ENCODE measurements at regions not wholly inside any gene's neighbourhood (a gene's known extent, or its start where the extent isn't known, plus 50 kb on each side); places are given as distances from the start of the nearest gene placed in this dataset.

DNA sequence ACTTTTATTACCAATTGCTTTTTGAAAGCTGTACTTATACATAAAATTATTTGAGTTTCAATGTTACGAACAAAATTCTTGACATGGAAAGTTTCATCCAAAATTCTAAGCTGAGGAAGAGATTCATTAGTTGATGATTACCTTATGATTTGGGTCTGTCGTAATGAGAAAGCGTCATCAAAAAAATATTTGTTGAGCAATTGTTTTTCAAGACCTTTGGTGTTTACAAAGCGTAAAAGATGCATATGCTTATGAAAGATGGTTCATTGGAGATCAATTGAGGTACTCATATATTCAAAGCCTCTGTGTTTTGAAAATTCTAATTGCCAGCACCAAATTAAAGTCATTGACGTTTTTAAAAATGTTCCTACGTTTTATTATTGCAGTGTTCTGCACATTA, 110.5 kb upstream of the DOK5 start:
- Histone ChIP-seq H4K8ac (ENCODE audit: low read length) (no peak overlapping the region), H3K9ac (ENCODE audit: low read length) (no peak overlapping the region), H3K4me1 (ENCODE audit: control insufficient read depth, insufficient read depth, low read depth, low read length) (no peaks in the 10 kb centered on the region), H3K9me3 (ENCODE audit: control insufficient read depth, low read length) (no peaks in the 10 kb centered on the region), H4K91ac (ENCODE audit: low read length) (no peak overlapping the region), H3K27ac (ENCODE audit: low read length, poor library complexity, severe bottlenecking) (no peak overlapping the region), H2AFZ (ENCODE audit: low read depth, low read length) (no peak overlapping the region), H3K23ac (ENCODE audit: low read length in 2 of 2) (no peak overlapping the region), H3K4ac (ENCODE audit: low read depth in 1 of 2, low read length in 2 of 2) (no peak overlapping the region), H2BK5ac (ENCODE audit: low read depth, low read length, poor library complexity, severe bottlenecking) (no peak overlapping the region), H2BK120ac (ENCODE audit: low read depth, low read length) (no peak overlapping the region), H2BK15ac (ENCODE audit: low read depth, poor library complexity, severe bottlenecking) (no peak overlapping the region), H3K14ac (ENCODE audit: low read length in 2 of 2) (no peak overlapping the region), H3K27me3 (ENCODE audit: control insufficient read depth in 1 of 2, insufficient read depth in 1 of 2, low read length in 2 of 2) (no peaks in the 10 kb centered on the region), H2AK5ac (ENCODE audit: low read length, severe bottlenecking) (no peak overlapping the region), H3K18ac (ENCODE audit: low read depth in 1 of 2, low read length in 2 of 2) (no peak overlapping the region), H3K4me2 (ENCODE audit: low read length, poor library complexity, severe bottlenecking) (no peak overlapping the region), H3K36me3 (ENCODE audit: control insufficient read depth in 1 of 2, insufficient read depth in 2 of 2, low read depth in 1 of 2, low read length in 2 of 2) (no peaks in the 10 kb centered on the region), H3K79me1 (replicated peaks; ENCODE audit: low read length, poor library complexity, severe bottlenecking) (no peaks in the 10 kb centered on the region), H3K4me3 (ENCODE audit: insufficient read depth in 1 of 2, low read depth in 1 of 2, low read length in 2 of 2) (no peak overlapping the region), H2BK12ac (ENCODE audit: low read length in 2 of 2) (no peak overlapping the region)
- DNase-seq: no peak
- 86% methylated on average over 4 of the region's 6 CpGs for WGBS

DNA sequence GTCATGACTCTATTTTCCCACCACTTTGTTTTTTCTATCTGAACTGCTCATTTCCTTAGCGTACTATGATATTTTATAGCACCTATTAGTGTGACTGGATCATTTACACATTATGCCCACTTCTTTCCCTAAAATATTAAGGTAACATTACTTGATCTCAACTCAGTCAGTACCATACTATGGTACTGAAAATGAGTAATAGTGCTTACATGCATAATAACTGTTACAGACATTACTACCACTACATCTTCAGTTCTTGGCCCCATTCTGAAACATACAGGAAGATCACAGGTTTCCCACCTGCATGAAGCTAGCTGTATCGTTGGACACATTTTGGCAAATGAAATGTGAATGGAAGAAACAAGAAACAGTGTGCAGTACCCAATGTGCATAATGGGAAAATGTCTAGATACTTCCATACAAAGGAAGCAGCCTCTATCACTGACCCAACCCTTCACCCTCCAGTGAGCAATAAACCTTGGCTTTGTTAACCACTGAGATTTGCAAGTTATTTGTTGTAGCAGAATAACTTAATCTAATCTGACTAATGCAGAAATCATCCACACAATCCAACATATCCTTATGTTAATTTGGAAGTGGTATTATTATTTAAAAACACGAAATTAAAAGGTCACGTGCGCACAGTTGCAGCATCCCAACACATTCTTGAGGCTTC, 108.6 kb upstream of the DOK5 start:
- Histone ChIP-seq H2AK5ac (ENCODE audit: low read length, severe bottlenecking) (no peak overlapping the region), H3K4me2 (ENCODE audit: low read length, poor library complexity, severe bottlenecking) (no peak overlapping the region), H2BK120ac (ENCODE audit: low read depth, low read length) (no peak overlapping the region), H3K27ac (ENCODE audit: low read length, poor library complexity, severe bottlenecking) (no peak overlapping the region), H3K36me3 (ENCODE audit: control insufficient read depth in 1 of 2, insufficient read depth in 2 of 2, low read depth in 1 of 2, low read length in 2 of 2) (no peaks in the 10 kb centered on the region), H3K23ac (ENCODE audit: low read length in 2 of 2) (no peak overlapping the region), H3K79me1 (replicated peaks; ENCODE audit: low read length, poor library complexity, severe bottlenecking) (no peaks in the 10 kb centered on the region), H2AFZ (ENCODE audit: low read depth, low read length) (no peak overlapping the region), H3K18ac (ENCODE audit: low read depth in 1 of 2, low read length in 2 of 2) (no peak overlapping the region), H2BK5ac (ENCODE audit: low read depth, low read length, poor library complexity, severe bottlenecking) (no peak overlapping the region), H2BK15ac (ENCODE audit: low read depth, poor library complexity, severe bottlenecking) (no peak overlapping the region), H3K4me3 (ENCODE audit: insufficient read depth in 1 of 2, low read depth in 1 of 2, low read length in 2 of 2) (no peak overlapping the region), H3K4ac (ENCODE audit: low read depth in 1 of 2, low read length in 2 of 2) (no peak overlapping the region), H2BK12ac (ENCODE audit: low read length in 2 of 2) (no peak overlapping the region), H3K27me3 (ENCODE audit: control insufficient read depth in 1 of 2, insufficient read depth in 1 of 2, low read length in 2 of 2) (no peaks in the 10 kb centered on the region), H4K91ac (ENCODE audit: low read length) (no peak overlapping the region), H3K14ac (ENCODE audit: low read length in 2 of 2) (no peak overlapping the region), H3K9ac (ENCODE audit: low read length) (no peak overlapping the region), H4K8ac (ENCODE audit: low read length) (no peak overlapping the region), H3K9me3 (ENCODE audit: control insufficient read depth, low read length) (no peaks in the 10 kb centered on the region), H3K4me1 (ENCODE audit: control insufficient read depth, insufficient read depth, low read depth, low read length) (no peaks in the 10 kb centered on the region)
- WGBS: 43% methylated on average over 1 of the region's 5 CpGs
- DNase-seq: no peak

DNA sequence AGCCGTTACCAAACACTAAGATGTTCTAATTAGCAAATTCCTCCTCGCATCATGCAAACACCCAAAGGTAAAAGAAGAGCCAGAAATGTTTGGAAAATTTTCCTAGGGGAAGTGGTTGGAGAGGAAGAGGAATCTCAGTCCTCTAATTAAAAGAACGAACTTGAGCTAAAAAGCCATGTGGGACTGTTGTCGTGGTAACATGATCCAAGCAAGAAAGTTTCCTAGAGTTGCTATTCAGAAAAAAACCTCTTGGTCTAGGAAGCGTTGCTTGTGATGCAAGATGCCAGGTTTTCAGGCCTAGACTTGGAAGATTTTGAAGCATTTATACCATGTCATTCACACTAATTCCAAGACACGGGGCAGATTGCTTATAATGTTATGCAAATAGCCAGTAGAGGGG, 106.8 kb upstream of the DOK5 start:
- Histone ChIP-seq H2BK120ac (ENCODE audit: low read depth, low read length) (no peak overlapping the region), H3K9ac (ENCODE audit: low read length) (no peak overlapping the region), H3K4me2 (ENCODE audit: low read length, poor library complexity, severe bottlenecking) (no peak overlapping the region), H3K27ac (ENCODE audit: low read length, poor library complexity, severe bottlenecking) (no peak overlapping the region), H2AK5ac (ENCODE audit: low read length, severe bottlenecking) (no peak overlapping the region), H4K91ac (ENCODE audit: low read length) (no peak overlapping the region), H2BK15ac (ENCODE audit: low read depth, poor library complexity, severe bottlenecking) (no peak overlapping the region), H3K27me3 (ENCODE audit: control insufficient read depth in 1 of 2, insufficient read depth in 1 of 2, low read length in 2 of 2) (no peaks in the 10 kb centered on the region), H4K8ac (ENCODE audit: low read length) (no peak overlapping the region), H3K18ac (ENCODE audit: low read depth in 1 of 2, low read length in 2 of 2) (no peak overlapping the region), H3K4ac (ENCODE audit: low read depth in 1 of 2, low read length in 2 of 2) (no peak overlapping the region), H3K4me3 (ENCODE audit: insufficient read depth in 1 of 2, low read depth in 1 of 2, low read length in 2 of 2) (no peak overlapping the region), H3K14ac (ENCODE audit: low read length in 2 of 2) (no peak overlapping the region), H3K79me1 (replicated peaks; ENCODE audit: low read length, poor library complexity, severe bottlenecking) (no peaks in the 10 kb centered on the region), H3K23ac (ENCODE audit: low read length in 2 of 2) (no peak overlapping the region), H3K36me3 (ENCODE audit: control insufficient read depth in 1 of 2, insufficient read depth in 2 of 2, low read depth in 1 of 2, low read length in 2 of 2) (no peaks in the 10 kb centered on the region), H2BK12ac (ENCODE audit: low read length in 2 of 2) (no peak overlapping the region), H2BK5ac (ENCODE audit: low read depth, low read length, poor library complexity, severe bottlenecking) (no peak overlapping the region), H2AFZ (ENCODE audit: low read depth, low read length) (no peak overlapping the region), H3K9me3 (ENCODE audit: control insufficient read depth, low read length) (no peaks in the 10 kb centered on the region), H3K4me1 (ENCODE audit: control insufficient read depth, insufficient read depth, low read depth, low read length) (no peaks in the 10 kb centered on the region)
- DNase-seq: no peak
- WGBS: 66% methylated on average over 4 of the region's 6 CpGs

DNA sequence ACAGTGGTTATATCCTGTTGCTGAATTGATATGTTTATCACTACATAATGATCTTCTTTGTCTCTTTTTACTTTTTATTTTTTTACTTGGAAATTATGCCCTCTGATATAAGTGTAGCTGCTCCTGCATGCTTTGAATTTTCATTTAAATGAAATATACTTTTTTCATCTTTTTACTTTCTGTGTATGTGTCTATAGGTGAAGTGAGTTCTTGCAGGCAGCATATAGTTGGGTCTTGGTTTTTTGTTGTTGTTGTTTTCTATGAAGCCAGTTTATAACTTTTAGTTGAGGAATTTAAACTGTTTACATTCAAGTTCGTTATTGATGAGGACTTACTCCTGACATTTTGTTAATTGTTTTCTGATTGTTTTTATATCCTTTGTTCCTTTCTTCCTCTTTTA, 103.1 kb upstream of the DOK5 start:
- no peak overlapping the region for H2AK5ac ChIP-seq (ENCODE audit: low read length, severe bottlenecking)
- H3K4me2 ChIP-seq (ENCODE audit: low read length, poor library complexity, severe bottlenecking): no peak overlapping the region
- H4K8ac ChIP-seq (ENCODE audit: low read length): no peak overlapping the region
- H3K18ac ChIP-seq (ENCODE audit: low read depth in 1 of 2, low read length in 2 of 2): no peak overlapping the region
- H3K14ac ChIP-seq (ENCODE audit: low read length in 2 of 2): no peak overlapping the region
- WGBS: no CpG with 5 or more reads among the region's 1 CpG
- H3K27me3 ChIP-seq (ENCODE audit: control insufficient read depth in 1 of 2, insufficient read depth in 1 of 2, low read length in 2 of 2): no peaks in the 10 kb centered on the region
- H2BK120ac ChIP-seq (ENCODE audit: low read depth, low read length): no peak overlapping the region
- no peak overlapping the region for H4K91ac ChIP-seq (ENCODE audit: low read length)
- H3K4ac ChIP-seq (ENCODE audit: low read depth in 1 of 2, low read length in 2 of 2): no peak overlapping the region
- H3K27ac ChIP-seq (ENCODE audit: low read length, poor library complexity, severe bottlenecking): no peak overlapping the region
- no peak overlapping the region for H3K23ac ChIP-seq (ENCODE audit: low read length in 2 of 2)
- no peak overlapping the region for H3K9ac ChIP-seq (ENCODE audit: low read length)
- no peak overlapping the region for H2AFZ ChIP-seq (ENCODE audit: low read depth, low read length)
- H3K36me3 ChIP-seq (ENCODE audit: control insufficient read depth in 1 of 2, insufficient read depth in 2 of 2, low read depth in 1 of 2, low read length in 2 of 2): no peaks in the 10 kb centered on the region
- no peaks in the 10 kb centered on the region for H3K4me1 ChIP-seq (ENCODE audit: control insufficient read depth, insufficient read depth, low read depth, low read length)
- no peak overlapping the region for H2BK15ac ChIP-seq (ENCODE audit: low read depth, poor library complexity, severe bottlenecking)
- no peak overlapping the region for H3K4me3 ChIP-seq (ENCODE audit: insufficient read depth in 1 of 2, low read depth in 1 of 2, low read length in 2 of 2)
- H3K79me1 ChIP-seq (replicated peaks; ENCODE audit: low read length, poor library complexity, severe bottlenecking): no peaks in the 10 kb centered on the region
- DNase-seq: no peak
- no peak overlapping the region for H2BK5ac ChIP-seq (ENCODE audit: low read depth, low read length, poor library complexity, severe bottlenecking)
- H2BK12ac ChIP-seq (ENCODE audit: low read length in 2 of 2): no peak overlapping the region
- no peaks in the 10 kb centered on the region for H3K9me3 ChIP-seq (ENCODE audit: control insufficient read depth, low read length)
